C4-2B (cell line): ENCODE measurements at regions not wholly inside any gene's neighbourhood (a gene's known extent, or its start where the extent isn't known, plus 50 kb on each side); places are given as distances from the start of the nearest gene placed in this dataset.

Experiments used
- CTCF ChIP-seq: fragments of 450-650 bp; conservative IDR thresholded peaks from 2 replicates; pipeline ENCODE4 v1.5.1; 2017; ENCODE audit warnings: mild to moderate bottlenecking
- ZFX ChIP-seq: fragments of 450-650 bp; IDR thresholded peaks from 2 replicates; pipeline ENCODE4 v1.6.1; 2017

- TF ChIP-seq CTCF (no peak), ZFX (no peak)
Observed at GRCh38 chr14:105887692-105888091, 361.3 kb downstream of the TMEM121 start.
